SK-N-SH treated with all-trans-retinoic acid at 6 μM for 48 hours (cell line): ENCODE measurements at regions not wholly inside any gene's neighbourhood (a gene's known extent, or its start where the extent isn't known, plus 50 kb on each side); places are given as distances from the start of the nearest gene placed in this dataset.

Experiments used
- ESRRG ChIP-seq: fragments of 250-450 bp; sonication (Bioruptor Pico); IDR thresholded peaks from 2 replicates; pipeline ENCODE4 v1.6.1; 2021; ENCODE audit warnings: mild to moderate bottlenecking
- GLIS3 ChIP-seq: fragments of 250-450 bp; sonication (Bioruptor Pico); IDR thresholded peaks from 2 replicates; pipeline ENCODE4 v1.5.0; 2020; ENCODE audit warnings: mild to moderate bottlenecking, moderate library complexity
- ISL1 ChIP-seq: fragments of 250-450 bp; sonication (Bioruptor Pico); IDR thresholded peaks from 2 replicates; pipeline ENCODE4 v2.1.2; 2022; ENCODE audit warnings: mild to moderate bottlenecking, moderate library complexity
- PATZ1 ChIP-seq: fragments of 250-450 bp; sonication (Bioruptor Pico); IDR thresholded peaks from 2 replicates; pipeline ENCODE4 v1.8.0; 2020; ENCODE audit warnings: mild to moderate bottlenecking, moderate library complexity, borderline replicate concordance
- RARB ChIP-seq: fragments of 250-450 bp; sonication (Bioruptor Pico); IDR thresholded peaks from 2 replicates; pipeline ENCODE4 v1.8.0; 2021; ENCODE audit warnings: mild to moderate bottlenecking, moderate library complexity
- SNAI2 ChIP-seq: fragments of 250-450 bp; sonication (Bioruptor Pico); IDR thresholded peaks from 2 replicates; pipeline ENCODE4 v1.5.0; 2020; ENCODE audit warnings: mild to moderate bottlenecking, moderate library complexity
- TCF4 ChIP-seq: fragments of 250-450 bp; sonication (Bioruptor Pico); IDR thresholded peaks from 2 replicates; pipeline ENCODE4 v1.8.0; 2021; ENCODE audit warnings: mild to moderate bottlenecking, moderate library complexity, borderline replicate concordance
- ZFP3 ChIP-seq: fragments of 250-450 bp; sonication (Bioruptor Pico); IDR thresholded peaks from 2 replicates; pipeline ENCODE4 v1.5.0; 2020; ENCODE audit warnings: mild to moderate bottlenecking, moderate library complexity
- ZNF565 ChIP-seq: fragments of 450-650 bp; formaldehyde crosslinking; conservative IDR thresholded peaks from 2 replicates; pipeline ENCODE4 v1.5.0; 2020; ENCODE audit warnings: low read depth, mild to moderate bottlenecking, moderate library complexity
- ZNF8 ChIP-seq: fragments of 450-650 bp; formaldehyde crosslinking; IDR thresholded peaks from 2 replicates; pipeline ENCODE4 v1.5.0; 2020; ENCODE audit warnings: mild to moderate bottlenecking, moderate library complexity

- TF ChIP-seq ZNF565 (CRISPR knock-in tag) (no peak), RARB (CRISPR knock-in tag) (no peak), PATZ1 (CRISPR knock-in tag) (no peak), SNAI2 (CRISPR knock-in tag) (no peak), ISL1 (CRISPR knock-in tag) (peak; percentile 82), TCF4 (CRISPR knock-in tag) (peak; percentile 46; the same call in 1 of the 2 replicates), ZNF8 (no peak), GLIS3 (CRISPR knock-in tag) (no peak), ESRRG (CRISPR knock-in tag) (no peak), ZFP3 (CRISPR knock-in tag) (no peak)
These were observed 242.2 kb upstream of the AZI2 start for GRCh38 chr3:28590860-28591259.
